PC-3 (cell line): ENCODE measurements at regions not wholly inside any gene's neighbourhood (a gene's known extent, or its start where the extent isn't known, plus 50 kb on each side); places are given as distances from the start of the nearest gene placed in this dataset.
A peak's percentile ranks its signal among the peaks of the same experiment; 100 is the strongest.

Source experiments
- ATAC-seq: fragments of 200-7000 bp; cut with Tn5 transposase; 2 replicates; pipeline ENCODE4 v1.9.1; 2020; ENCODE audit warnings: mild to moderate bottlenecking, moderate library complexity
- BruUV-seq: library from RNA; stranded (reverse); fragments of 400-500 nt; replicated peaks from 2 replicates; lab custom pipeline; 2021; lab: Mats Ljungman, UMichigan
- CTCF ChIA-PET: fragments of 300-600 bp; sonication (Branson Sonifier 250); formaldehyde crosslinking; loops from one replicate; lab custom pipeline; 2022; ENCODE audit warnings: antibody characterized with exemption; lab: Charles Lee
- POLR2A ChIA-PET: fragments of 300-600 bp; sonication (Branson Sonifier 250); formaldehyde crosslinking; loops from one replicate; lab custom pipeline; 2022; ENCODE audit warnings: antibody characterized with exemption; ENCODE audit not compliant: unreplicated experiment; lab: Charles Lee
- DNase-seq: peaks from one replicate; pipeline ENCODE4 v3.0.0-alpha.2; 2015
- H2AFZ ChIP-seq: fragments of 300-600 bp; sonication (generic); 2 replicates; pipeline ENCODE4 v1.6.0; 2016; ENCODE audit warnings: antibody characterized with exemption, low read length
- H3F3A ChIP-seq: fragments of 300-600 bp; sonication (generic); one replicate; pipeline ENCODE4 v1.6.0; 2017; ENCODE audit warnings: antibody characterized with exemption, low read length, control low read depth, mild to moderate bottlenecking; ENCODE audit not compliant: unreplicated experiment
- H3K27ac ChIP-seq: fragments of 300-600 bp; sonication (generic); 2 replicates; pipeline ENCODE4 v1.5.1; 2016; ENCODE audit warnings: mild to moderate bottlenecking, low read length
- H3K27me3 ChIP-seq: fragments of 300-600 bp; sonication (generic); 2 replicates; pipeline ENCODE4 v1.6.1; 2016; ENCODE audit warnings: low read length, mixed read lengths
- H3K36me3 ChIP-seq: fragments of 300-600 bp; sonication (generic); 2 replicates; pipeline ENCODE4 v1.6.1; 2016; ENCODE audit warnings: low read depth, mixed run types, low read length, mixed read lengths
- H3K4me1 ChIP-seq: fragments of 300-600 bp; sonication (generic); 2 replicates; pipeline ENCODE4 v1.5.1; 2016; ENCODE audit warnings: low read length; ENCODE audit not compliant: insufficient read depth
- H3K4me2 ChIP-seq: fragments of 300-600 bp; sonication (generic); 2 replicates; pipeline ENCODE4 v1.6.0; 2016; ENCODE audit warnings: low read length
- H3K4me3 ChIP-seq: fragments of 300-600 bp; sonication (generic); 2 replicates; pipeline ENCODE4 v1.5.1; 2016; ENCODE audit warnings: mild to moderate bottlenecking, low read length, mixed read lengths
- H3K79me2 ChIP-seq: fragments of 300-600 bp; sonication (generic); 2 replicates; pipeline ENCODE4 v1.6.1; 2017; ENCODE audit warnings: low read length, mixed read lengths
- H3K9ac ChIP-seq: fragments of 300-600 bp; sonication (generic); 2 replicates; pipeline ENCODE4 v1.6.0; 2016; ENCODE audit warnings: mild to moderate bottlenecking, low read length
- H3K9me2 ChIP-seq: fragments of 300-600 bp; sonication (generic); replicated peaks from 2 replicates; pipeline ENCODE4 v1.6.1; 2016; ENCODE audit warnings: mixed run types, low read length, mixed read lengths
- H3K9me3 ChIP-seq: fragments of 300-600 bp; sonication (generic); 2 replicates; pipeline ENCODE4 v1.6.1; 2016; ENCODE audit warnings: low read length, mixed read lengths
- H4K20me1 ChIP-seq: fragments of 300-600 bp; sonication (generic); 2 replicates; pipeline ENCODE4 v1.6.1; 2016; ENCODE audit warnings: low read length, mixed read lengths
- CTCF ChIP-seq: fragments of 300-600 bp; sonication (generic); conservative IDR thresholded peaks from 2 replicates; pipeline ENCODE4 v1.5.1; 2017; ENCODE audit warnings: antibody characterized with exemption, low read depth, mild to moderate bottlenecking, low read length
- EZH2 ChIP-seq: fragments of 300-600 bp; sonication (generic); IDR thresholded peaks from one replicate; pipeline ENCODE4 v1.6.1; 2017; ENCODE audit warnings: antibody characterized with exemption, mild to moderate bottlenecking, low read length; ENCODE audit not compliant: unreplicated experiment
- EZH2phosphoT487 ChIP-seq: fragments of 300-600 bp; sonication (generic); IDR thresholded peaks from 2 replicates; pipeline ENCODE4 v1.6.1; 2018; ENCODE audit warnings: mild to moderate bottlenecking, antibody characterized with exemption, low read length, borderline replicate concordance
- intact Hi-C: fragments of 100-400 bp; cut with micrococcal nuclease; formaldehyde crosslinking; loops from 2 replicates; pipeline ENCODE4 v1.9.0; 2023

GRCh38 chr10:121159670-121160069 lies 308.5 kb downstream of the WDR11 start:
- Histone ChIP-seq H3K9me2 (no peaks in the 10 kb centered on the region), H3K27ac (peak overlapping the region; percentile 58), H3F3A (no peaks in the 10 kb centered on the region), H3K4me1 (no peaks in the 10 kb centered on the region), H3K27me3 (peaks cover 6% of the 10 kb centered on the region; the same call in 1 of the 2 replicates), H3K9me3 (no peaks in the 10 kb centered on the region), H3K36me3 (no peaks in the 10 kb centered on the region), H3K4me2 (no peak overlapping the region), H4K20me1 (no peaks in the 10 kb centered on the region), H3K9ac (no peak overlapping the region), H3K79me2 (no peaks in the 10 kb centered on the region), H2AFZ (no peak overlapping the region), H3K4me3 (no peak overlapping the region)
- BruUV-seq: no TSS peak
- ChIA-PET CTCF (no interaction called here), POLR2A (no interaction called here)
- DNase-seq (peak; percentile 20), ATAC-seq (no peak)
- TF ChIP-seq CTCF (no peak), EZH2phosphoT487 (no peak)
- intact Hi-C loops: no loop called here

DNA sequence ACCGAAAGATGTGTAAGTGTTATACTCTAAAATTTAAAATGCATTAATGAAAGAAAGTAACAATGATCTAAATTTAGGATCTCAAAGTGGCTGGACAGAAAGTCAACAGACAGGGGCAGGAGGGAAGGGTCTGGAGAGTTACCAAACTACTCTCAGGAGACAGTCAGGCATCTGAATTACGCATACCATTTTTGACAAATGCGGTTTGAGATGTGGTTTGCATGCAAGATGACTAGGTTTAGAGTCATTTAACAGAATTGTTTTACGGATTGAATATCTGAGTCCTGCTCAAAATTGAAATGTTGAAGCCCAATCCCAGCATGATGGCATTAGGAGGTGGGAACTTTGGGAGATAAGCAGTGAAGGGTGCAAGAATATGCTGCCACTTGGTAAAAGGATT lies 314.1 kb downstream of the WDR11 start:
- TF ChIP-seq CTCF: no peak
- TF ChIP-seq EZH2phosphoT487: no peak
- no peak for TF ChIP-seq EZH2
- peaks cover 8% of the 10 kb centered on the region; the same call in 1 of the 2 replicates for H3K4me1 ChIP-seq
- peaks cover 6% of the 10 kb centered on the region; the same call in 1 of the 2 replicates for H3K27me3 ChIP-seq
- ATAC-seq (no peak), DNase-seq (peak; percentile 61)
- intact Hi-C loops: no loop called here
- H2AFZ ChIP-seq: no peak overlapping the region
- BruUV-seq: no TSS peak
- H3K4me3 ChIP-seq: no peak overlapping the region
- H3K9me2 ChIP-seq: no peaks in the 10 kb centered on the region
- ChIA-PET CTCF (no interaction called here), POLR2A (no interaction called here)
- no peak overlapping the region for H3K27ac ChIP-seq
- H3F3A ChIP-seq: no peaks in the 10 kb centered on the region
- H3K79me2 ChIP-seq: no peaks in the 10 kb centered on the region
- H3K4me2 ChIP-seq: 0 out of 2 replicates have a peak overlapping the region, but pooled peaks have one; percentile 16
- H3K9me3 ChIP-seq: no peaks in the 10 kb centered on the region
- no peak overlapping the region for H3K9ac ChIP-seq
- no peaks in the 10 kb centered on the region for H4K20me1 ChIP-seq
- H3K36me3 ChIP-seq: no peaks in the 10 kb centered on the region

GRCh38 chr10:121167534-121168243 lies 316.5 kb downstream of the WDR11 start:
- H2AFZ ChIP-seq: no peak overlapping the region
- intact Hi-C loops: no loop called here
- H3K4me2 ChIP-seq: no peak overlapping the region
- no peak overlapping the region for H3K9ac ChIP-seq
- TF ChIP-seq EZH2 (no peak), EZH2phosphoT487 (no peak), CTCF (no peak)
- ATAC-seq: no peak
- H3K9me3 ChIP-seq: no peaks in the 10 kb centered on the region
- no peaks in the 10 kb centered on the region for H4K20me1 ChIP-seq
- DNase-seq: no peak
- ChIA-PET CTCF (no interaction called here), POLR2A (interaction anchor here (0.7 kb wide), 1 partner anchor 13 kb away, joined by 4 read pairs; no protein-coding TSS in a partner anchor)
- H3K79me2 ChIP-seq: no peaks in the 10 kb centered on the region
- BruUV-seq: no TSS peak
- no peak overlapping the region for H3K4me3 ChIP-seq
- H3K36me3 ChIP-seq: no peaks in the 10 kb centered on the region
- no peaks in the 10 kb centered on the region for H3K27me3 ChIP-seq
- H3F3A ChIP-seq: no peaks in the 10 kb centered on the region
- no peaks in the 10 kb centered on the region for H3K9me2 ChIP-seq
- peaks cover 8% of the 10 kb centered on the region; the same call in 1 of the 2 replicates for H3K4me1 ChIP-seq
- H3K27ac ChIP-seq: no peak overlapping the region
